DND-41 (cell line): ENCODE measurements at regions not wholly inside any gene's neighbourhood (a gene's known extent, or its start where the extent isn't known, plus 50 kb on each side); places are given as distances from the start of the nearest gene placed in this dataset.

ENCODE experiments used
- ATAC-seq: fragments of 200-7000 bp; cut with Tn5 transposase; 3 replicates; pipeline ENCODE4 v1.9.1; 2021; ENCODE audit warnings: low read depth; ENCODE audit not compliant: insufficient read depth
- DNase-seq: peaks from one replicate; pipeline ENCODE4 v3.0.0-alpha.2; 2020
- H2AFZ ChIP-seq: 2 replicates; pipeline ENCODE4 v1.6.0; 2012; ENCODE audit warnings: low read depth, low read length
- H3K27ac ChIP-seq: 2 replicates; pipeline ENCODE4 v1.5.1; 2012; ENCODE audit warnings: low read length, inconsistent platforms
- H3K27me3 ChIP-seq: fragments of 200-600 bp; sonication (generic); 2 replicates; pipeline ENCODE4 v1.6.0; 2012; ENCODE audit warnings: low read length, mild to moderate bottlenecking, inconsistent platforms; ENCODE audit not compliant: insufficient read depth, poor library complexity
- H3K36me3 ChIP-seq: 2 replicates; pipeline ENCODE4 v1.5.1; 2012; ENCODE audit warnings: low read length, inconsistent platforms; ENCODE audit not compliant: insufficient read depth
- H3K4me1 ChIP-seq: 2 replicates; pipeline ENCODE4 v1.5.1; 2012; ENCODE audit warnings: mild to moderate bottlenecking, low read length; ENCODE audit not compliant: insufficient read depth
- H3K4me2 ChIP-seq: 2 replicates; pipeline ENCODE4 v1.6.0; 2012; ENCODE audit warnings: mild to moderate bottlenecking, moderate library complexity, low read length, inconsistent platforms; ENCODE audit not compliant: insufficient read depth
- H3K4me3 ChIP-seq, 2 experiments: fragments of 200-600 bp in 1 of 2; shearing (Covaris generic) in 1 of 2; 2 replicates each; pipeline ENCODE4 v1.5.1; 2012 to 2016; ENCODE audit warnings: inconsistent platforms in 2 of 2, low read length in 2 of 2, mild to moderate bottlenecking in 2 of 2, low read depth in 1 of 2, moderate library complexity in 1 of 2
- H3K79me2 ChIP-seq: 2 replicates; pipeline ENCODE4 v1.6.0; 2012; ENCODE audit warnings: low read length, inconsistent platforms; ENCODE audit not compliant: insufficient read depth
- H3K9ac ChIP-seq: 2 replicates; pipeline ENCODE4 v1.6.0; 2012; ENCODE audit warnings: low read depth, mild to moderate bottlenecking, inconsistent platforms, low read length, moderate library complexity
- H3K9me3 ChIP-seq: 2 replicates; pipeline ENCODE4 v1.5.1; 2012; ENCODE audit warnings: low read length, moderate library complexity, mild to moderate bottlenecking, inconsistent platforms; ENCODE audit not compliant: insufficient read depth, severe bottlenecking
- H4K20me1 ChIP-seq: 2 replicates; pipeline ENCODE4 v1.6.0; 2012; ENCODE audit warnings: low read length; ENCODE audit not compliant: insufficient read depth
- EZH2 ChIP-seq: IDR thresholded peaks from 3 replicates; pipeline ENCODE4 v1.6.1; 2012; ENCODE audit warnings: borderline replicate concordance, low read depth, mild to moderate bottlenecking, moderate library complexity, low read length, inconsistent platforms; ENCODE audit not compliant: severe bottlenecking
- TF ChIP-seq, protein P1 (sequence below): IDR thresholded peaks from 2 replicates; pipeline ENCODE4 v1.5.1; 2012; ENCODE audit warnings: borderline replicate concordance, low read length, moderate library complexity, mild to moderate bottlenecking; ENCODE audit not compliant: poor library complexity, severe bottlenecking; ENCODE audit errors: extremely low read depth

- no peaks in the 10 kb centered on the region for H3K36me3 ChIP-seq
- TF ChIP-seq EZH2, result no peak
- TF ChIP-seq, protein P1, sequence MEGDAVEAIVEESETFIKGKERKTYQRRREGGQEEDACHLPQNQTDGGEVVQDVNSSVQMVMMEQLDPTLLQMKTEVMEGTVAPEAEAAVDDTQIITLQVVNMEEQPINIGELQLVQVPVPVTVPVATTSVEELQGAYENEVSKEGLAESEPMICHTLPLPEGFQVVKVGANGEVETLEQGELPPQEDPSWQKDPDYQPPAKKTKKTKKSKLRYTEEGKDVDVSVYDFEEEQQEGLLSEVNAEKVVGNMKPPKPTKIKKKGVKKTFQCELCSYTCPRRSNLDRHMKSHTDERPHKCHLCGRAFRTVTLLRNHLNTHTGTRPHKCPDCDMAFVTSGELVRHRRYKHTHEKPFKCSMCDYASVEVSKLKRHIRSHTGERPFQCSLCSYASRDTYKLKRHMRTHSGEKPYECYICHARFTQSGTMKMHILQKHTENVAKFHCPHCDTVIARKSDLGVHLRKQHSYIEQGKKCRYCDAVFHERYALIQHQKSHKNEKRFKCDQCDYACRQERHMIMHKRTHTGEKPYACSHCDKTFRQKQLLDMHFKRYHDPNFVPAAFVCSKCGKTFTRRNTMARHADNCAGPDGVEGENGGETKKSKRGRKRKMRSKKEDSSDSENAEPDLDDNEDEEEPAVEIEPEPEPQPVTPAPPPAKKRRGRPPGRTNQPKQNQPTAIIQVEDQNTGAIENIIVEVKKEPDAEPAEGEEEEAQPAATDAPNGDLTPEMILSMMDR, result no peak
- no peak overlapping the region for H3K27ac ChIP-seq
- no peaks in the 10 kb centered on the region for H3K27me3 ChIP-seq
- H3K79me2 ChIP-seq, result no peaks in the 10 kb centered on the region
- DNase-seq (no peak), ATAC-seq (no peak)
- no peak overlapping the region for H3K9ac ChIP-seq
- no peaks in the 10 kb centered on the region for H3K9me3 ChIP-seq
- no peak overlapping the region for H3K4me3 ChIP-seq
- no peak overlapping the region for H2AFZ ChIP-seq
- no peak overlapping the region for H3K4me2 ChIP-seq
- H3K4me1 ChIP-seq, result no peaks in the 10 kb centered on the region
- no peaks in the 10 kb centered on the region for H4K20me1 ChIP-seq
These were observed 749.7 kb downstream of the DIAPH3 start for GRCh38 chr13:59414006-59414405.

DNA sequence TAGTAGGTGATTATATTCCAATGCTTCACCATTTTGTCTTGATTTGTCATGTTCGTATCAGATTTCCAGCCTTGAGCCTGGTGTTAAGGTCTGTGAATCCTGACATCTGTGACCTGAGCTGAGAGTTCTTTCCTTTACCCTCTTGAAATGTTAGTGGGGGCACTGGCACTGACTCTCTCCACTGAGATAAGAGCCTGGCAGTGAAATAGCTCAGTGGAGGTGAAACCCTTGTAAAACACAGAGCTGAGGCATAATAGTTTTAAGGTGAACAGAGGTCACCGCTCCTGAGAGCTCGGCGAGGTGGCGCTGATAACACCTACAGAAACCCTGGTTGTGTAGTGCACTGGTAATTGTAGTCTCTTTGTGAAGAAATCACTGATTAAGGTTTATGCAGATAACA, 748.2 kb downstream of the DIAPH3 start:
- Histone ChIP-seq H3K36me3 (no peaks in the 10 kb centered on the region), H3K79me2 (no peaks in the 10 kb centered on the region), H3K9me3 (no peaks in the 10 kb centered on the region), H3K27ac (no peak overlapping the region), H4K20me1 (no peaks in the 10 kb centered on the region), H3K27me3 (no peaks in the 10 kb centered on the region), H3K4me2 (no peak overlapping the region), H3K4me3 (no peak overlapping the region), H3K9ac (no peak overlapping the region), H3K4me1 (no peaks in the 10 kb centered on the region), H2AFZ (no peak overlapping the region)
- DNase-seq, result no peak
- ATAC-seq, result no peak
- TF ChIP-seq EZH2, result no peak
- TF ChIP-seq, protein P1, result no peak

- no peaks in the 10 kb centered on the region for H3K9me3 ChIP-seq
- no peaks in the 10 kb centered on the region for H3K4me1 ChIP-seq
- no peak overlapping the region for H3K27ac ChIP-seq
- H3K4me3 ChIP-seq, result no peak overlapping the region
- H3K36me3 ChIP-seq, result no peaks in the 10 kb centered on the region
- H3K4me2 ChIP-seq, result no peak overlapping the region
- H3K9ac ChIP-seq, result no peak overlapping the region
- ATAC-seq (no peak), DNase-seq (no peak)
- no peaks in the 10 kb centered on the region for H3K79me2 ChIP-seq
- TF ChIP-seq, protein P1, result no peak
- no peak for TF ChIP-seq EZH2
- H4K20me1 ChIP-seq, result no peaks in the 10 kb centered on the region
- H2AFZ ChIP-seq, result no peak overlapping the region
- no peaks in the 10 kb centered on the region for H3K27me3 ChIP-seq
These were observed 747.2 kb downstream of the DIAPH3 start for GRCh38 chr13:59416561-59416960.

GRCh38 chr13:59422646-59423045, 741.1 kb downstream of the DIAPH3 start:
- H2AFZ ChIP-seq, result no peak overlapping the region
- no peaks in the 10 kb centered on the region for H3K4me1 ChIP-seq
- no peak overlapping the region for H3K27ac ChIP-seq
- TF ChIP-seq, protein P1, result no peak
- no peak for TF ChIP-seq EZH2
- H3K9ac ChIP-seq, result no peak overlapping the region
- no peak overlapping the region for H3K4me3 ChIP-seq
- no peaks in the 10 kb centered on the region for H3K79me2 ChIP-seq
- no peaks in the 10 kb centered on the region for H3K36me3 ChIP-seq
- H3K27me3 ChIP-seq, result no peaks in the 10 kb centered on the region
- no peaks in the 10 kb centered on the region for H4K20me1 ChIP-seq
- ATAC-seq (no peak), DNase-seq (no peak)
- no peaks in the 10 kb centered on the region for H3K9me3 ChIP-seq
- H3K4me2 ChIP-seq, result no peak overlapping the region
